ENCODE measurements at regions not wholly inside any gene's neighbourhood (a gene's known extent, or its start where the extent isn't known, plus 50 kb on each side); places are given as distances from the start of the nearest gene placed in this dataset.
A peak's percentile ranks its signal among the peaks of the same experiment; 100 is the strongest.

GRCh38 chr17:62897706-62898105 lies 68.3 kb upstream of the TANC2 start:
- ChIA-PET CTCF (no interaction called here), POLR2A (no interaction called here)
- H3K27me3 Mint-ChIP-seq (ENCODE audit: low read depth): peaks cover 2% of the 10 kb centered on the region
- H3K4me1 Mint-ChIP-seq (ENCODE audit: low read depth): peaks cover 7% of the 10 kb centered on the region
- no peak overlapping the region for H3K4me3 Mint-ChIP-seq
- H3K36me3 Mint-ChIP-seq (ENCODE audit: low read depth): no peaks in the 10 kb centered on the region
- ATAC-seq (no peak), DNase-seq (no peak)
- no peaks in the 10 kb centered on the region for H3K9me3 Mint-ChIP-seq (ENCODE audit: insufficient read depth)
- H3K27ac Mint-ChIP-seq: no peak overlapping the region

GRCh38 chr17:62895320-62896301 lies 70.4 kb upstream of the TANC2 start:
- H3K4me3 Mint-ChIP-seq: no peak overlapping the region
- no peaks in the 10 kb centered on the region for H3K9me3 Mint-ChIP-seq (ENCODE audit: insufficient read depth)
- ATAC-seq (no peak), DNase-seq (no peak)
- H3K36me3 Mint-ChIP-seq (ENCODE audit: low read depth): no peaks in the 10 kb centered on the region
- H3K4me1 Mint-ChIP-seq (ENCODE audit: low read depth): peaks cover 11% of the 10 kb centered on the region
- ChIA-PET POLR2A (no interaction called here), CTCF (no interaction called here)
- H3K27me3 Mint-ChIP-seq (ENCODE audit: low read depth): peaks cover 2% of the 10 kb centered on the region
- no peak overlapping the region for H3K27ac Mint-ChIP-seq

GRCh38 chr17:62892870-62893338 lies 73.1 kb upstream of the TANC2 start:
- peaks cover 11% of the 10 kb centered on the region for H3K4me1 Mint-ChIP-seq (ENCODE audit: low read depth)
- H3K27me3 Mint-ChIP-seq (ENCODE audit: low read depth): peaks cover 8% of the 10 kb centered on the region
- no peak overlapping the region for H3K4me3 Mint-ChIP-seq
- ATAC-seq: peak; percentile 75
- peak; percentile 37 for DNase-seq
- H3K36me3 Mint-ChIP-seq (ENCODE audit: low read depth): no peaks in the 10 kb centered on the region
- no peak overlapping the region for H3K27ac Mint-ChIP-seq
- CTCF ChIA-PET: no interaction called here
- no peaks in the 10 kb centered on the region for H3K9me3 Mint-ChIP-seq (ENCODE audit: insufficient read depth)
- POLR2A ChIA-PET: no interaction called here

GRCh38 chr17:62892061-62892675 lies 73.9 kb upstream of the TANC2 start:
- Mint-ChIP-seq H3K27me3 (ENCODE audit: low read depth) (peaks cover 8% of the 10 kb centered on the region), H3K4me3 (no peak overlapping the region), H3K27ac (no peak overlapping the region), H3K9me3 (ENCODE audit: insufficient read depth) (no peaks in the 10 kb centered on the region), H3K36me3 (ENCODE audit: low read depth) (no peaks in the 10 kb centered on the region), H3K4me1 (ENCODE audit: low read depth) (peaks cover 11% of the 10 kb centered on the region)
- no peak for DNase-seq
- CTCF ChIA-PET: no interaction called here
- POLR2A ChIA-PET: no interaction called here
- ATAC-seq: no peak

GRCh38 chr17:62891659-62892058 lies 74.4 kb upstream of the TANC2 start:
- DNase-seq (no peak), ATAC-seq (no peak)
- H3K27ac Mint-ChIP-seq: no peak overlapping the region
- H3K27me3 Mint-ChIP-seq (ENCODE audit: low read depth): peaks cover 10% of the 10 kb centered on the region
- H3K4me3 Mint-ChIP-seq: no peak overlapping the region
- CTCF ChIA-PET: no interaction called here
- H3K4me1 Mint-ChIP-seq (ENCODE audit: low read depth): peaks cover 11% of the 10 kb centered on the region
- no peaks in the 10 kb centered on the region for H3K36me3 Mint-ChIP-seq (ENCODE audit: low read depth)
- POLR2A ChIA-PET: no interaction called here
- no peaks in the 10 kb centered on the region for H3K9me3 Mint-ChIP-seq (ENCODE audit: insufficient read depth)

- Mint-ChIP-seq H3K27ac (no peak overlapping the region), H3K4me3 (no peak overlapping the region), H3K27me3 (ENCODE audit: low read depth) (peaks cover 14% of the 10 kb centered on the region), H3K9me3 (ENCODE audit: insufficient read depth) (no peaks in the 10 kb centered on the region), H3K36me3 (ENCODE audit: low read depth) (no peaks in the 10 kb centered on the region), H3K4me1 (ENCODE audit: low read depth) (peaks cover 9% of the 10 kb centered on the region)
- DNase-seq (no peak), ATAC-seq (no peak)
- ChIA-PET CTCF (interaction anchor here (0.8 kb wide), 1 partner anchor 12 kb away, joined by 3 read pairs; no protein-coding TSS in a partner anchor), POLR2A (no interaction called here)
Observed at GRCh38 chr17:62888765-62889164, 77.3 kb upstream of the TANC2 start.

- Mint-ChIP-seq H3K4me3 (no peak overlapping the region), H3K36me3 (ENCODE audit: low read depth) (no peaks in the 10 kb centered on the region), H3K4me1 (ENCODE audit: low read depth) (peaks cover 8% of the 10 kb centered on the region), H3K27ac (no peak overlapping the region), H3K9me3 (ENCODE audit: insufficient read depth) (no peaks in the 10 kb centered on the region), H3K27me3 (ENCODE audit: low read depth) (peaks cover 16% of the 10 kb centered on the region)
- CTCF ChIA-PET: no interaction called here
- ATAC-seq (no peak), DNase-seq (no peak)
- POLR2A ChIA-PET: no interaction called here
Observed at GRCh38 chr17:62888148-62888547, 77.9 kb upstream of the TANC2 start.

- Mint-ChIP-seq H3K36me3 (ENCODE audit: low read depth) (no peaks in the 10 kb centered on the region), H3K4me1 (ENCODE audit: low read depth) (peaks cover under 1% of the 10 kb centered on the region), H3K9me3 (ENCODE audit: insufficient read depth) (no peaks in the 10 kb centered on the region), H3K27me3 (ENCODE audit: low read depth) (peaks cover 20% of the 10 kb centered on the region), H3K4me3 (no peak overlapping the region), H3K27ac (no peak overlapping the region)
- ChIA-PET CTCF (no interaction called here), POLR2A (no interaction called here)
- no peak for ATAC-seq
- DNase-seq: no peak
Observed at GRCh38 chr17:62887437-62887836, 78.6 kb upstream of the TANC2 start.

- ATAC-seq (no peak), DNase-seq (no peak)
- H3K9me3 Mint-ChIP-seq (ENCODE audit: insufficient read depth): no peaks in the 10 kb centered on the region
- ChIA-PET POLR2A (no interaction called here), CTCF (no interaction called here)
- H3K27ac Mint-ChIP-seq: no peak overlapping the region
- peaks cover 30% of the 10 kb centered on the region for H3K27me3 Mint-ChIP-seq (ENCODE audit: low read depth)
- no peaks in the 10 kb centered on the region for H3K36me3 Mint-ChIP-seq (ENCODE audit: low read depth)
- no peaks in the 10 kb centered on the region for H3K4me1 Mint-ChIP-seq (ENCODE audit: low read depth)
- no peak overlapping the region for H3K4me3 Mint-ChIP-seq
Observed at GRCh38 chr17:62884781-62885180, 76.7 kb upstream of the MARCHF10 start.

GRCh38 chr17:62882878-62883277 lies 74.8 kb upstream of the MARCHF10 start:
- Mint-ChIP-seq H3K36me3 (ENCODE audit: low read depth) (no peaks in the 10 kb centered on the region), H3K27ac (no peak overlapping the region), H3K27me3 (ENCODE audit: low read depth) (peaks cover 27% of the 10 kb centered on the region), H3K4me1 (ENCODE audit: low read depth) (no peaks in the 10 kb centered on the region), H3K4me3 (no peak overlapping the region), H3K9me3 (ENCODE audit: insufficient read depth) (no peaks in the 10 kb centered on the region)
- DNase-seq (no peak), ATAC-seq (no peak)
- ChIA-PET CTCF (no interaction called here), POLR2A (no interaction called here)

- H3K9me3 Mint-ChIP-seq (ENCODE audit: insufficient read depth): no peaks in the 10 kb centered on the region
- no peaks in the 10 kb centered on the region for H3K4me1 Mint-ChIP-seq (ENCODE audit: low read depth)
- no peak overlapping the region for H3K27ac Mint-ChIP-seq
- peaks cover 27% of the 10 kb centered on the region for H3K27me3 Mint-ChIP-seq (ENCODE audit: low read depth)
- H3K36me3 Mint-ChIP-seq (ENCODE audit: low read depth): no peaks in the 10 kb centered on the region
- ChIA-PET CTCF (no interaction called here), POLR2A (no interaction called here)
- H3K4me3 Mint-ChIP-seq: no peak overlapping the region
- ATAC-seq (no peak), DNase-seq (no peak)
Observed at GRCh38 chr17:62882284-62882683, 74.2 kb upstream of the MARCHF10 start.

GRCh38 chr17:62880120-62880519 lies 72.0 kb upstream of the MARCHF10 start:
- Mint-ChIP-seq H3K9me3 (ENCODE audit: insufficient read depth) (no peaks in the 10 kb centered on the region), H3K4me3 (no peak overlapping the region), H3K36me3 (ENCODE audit: low read depth) (no peaks in the 10 kb centered on the region), H3K4me1 (ENCODE audit: low read depth) (no peaks in the 10 kb centered on the region), H3K27ac (no peak overlapping the region), H3K27me3 (ENCODE audit: low read depth) (peaks cover 25% of the 10 kb centered on the region)
- CTCF ChIA-PET: no interaction called here
- ATAC-seq (no peak), DNase-seq (no peak)
- POLR2A ChIA-PET: no interaction called here

All from activated CD8-positive, alpha-beta T cell treated with anti-CD3 and anti-CD28 coated beads, Interleukin-2, amount 10 ng/mL, durations not matched to agents 7 days and 5 days (primary cell).